ENCODE measurements at regions not wholly inside any gene's neighbourhood (a gene's known extent, or its start where the extent isn't known, plus 50 kb on each side); places are given as distances from the start of the nearest gene placed in this dataset.
"Not testable (repeated sequence)": the region's sequence is repeated elsewhere in the genome, so short reads cannot be mapped to it uniquely, and the experiment has no call there.

DNA sequence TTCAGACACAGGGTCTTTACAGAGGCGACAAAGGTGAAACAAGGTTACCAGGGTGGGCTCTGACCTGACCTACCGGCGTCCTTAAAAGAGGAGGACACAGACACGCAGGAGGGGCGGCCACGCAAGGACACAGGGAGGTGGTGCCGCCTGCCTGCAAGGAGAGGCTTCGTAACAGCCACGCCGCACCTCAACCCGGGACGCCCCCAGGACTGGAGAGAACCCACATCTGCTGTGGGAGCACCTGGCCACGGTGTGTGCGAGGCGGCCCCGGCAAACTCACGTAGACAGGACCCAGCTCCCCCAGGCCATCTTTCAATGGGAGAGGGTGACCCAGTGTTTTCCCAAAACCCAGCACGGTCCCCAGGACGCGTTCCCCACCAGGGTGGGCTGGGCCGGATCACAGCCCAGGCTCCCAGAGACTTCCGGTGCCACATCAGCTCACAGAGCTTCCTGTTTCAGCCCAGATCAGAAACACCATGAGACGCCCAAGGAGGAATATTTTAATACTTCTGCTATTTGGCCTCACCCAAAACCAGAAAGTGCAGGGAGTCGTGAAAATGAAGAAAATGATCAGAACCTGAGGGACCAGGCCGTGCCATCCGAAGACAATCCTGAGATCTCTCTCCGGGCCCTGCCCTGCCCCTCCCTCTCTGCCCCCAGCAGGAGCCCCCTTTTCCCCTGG, 5417.4 kb upstream of the TPTE start:
- DNase-seq (ENCODE audit: low spot score), result not testable (repeated sequence)

DNA sequence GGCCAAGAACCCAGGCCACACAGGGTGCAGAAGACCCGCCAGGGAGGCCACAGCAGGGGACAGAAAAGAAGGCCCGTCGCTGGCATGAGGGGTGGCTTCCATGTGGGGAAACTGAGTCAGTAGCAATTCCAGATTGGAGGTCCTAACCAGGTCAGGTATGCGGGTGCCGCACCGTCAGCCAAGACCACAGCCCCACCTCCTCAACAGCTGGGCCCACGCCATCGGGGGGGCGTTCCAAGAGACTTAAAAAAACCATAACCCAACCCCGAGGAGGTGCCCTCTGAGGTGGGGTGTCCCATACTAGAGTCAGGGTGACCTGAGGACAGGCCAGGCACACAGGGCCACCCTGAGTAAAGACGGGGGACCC, 5416.8 kb upstream of the TPTE start:
- not testable (repeated sequence) for DNase-seq (ENCODE audit: low spot score)

DNA sequence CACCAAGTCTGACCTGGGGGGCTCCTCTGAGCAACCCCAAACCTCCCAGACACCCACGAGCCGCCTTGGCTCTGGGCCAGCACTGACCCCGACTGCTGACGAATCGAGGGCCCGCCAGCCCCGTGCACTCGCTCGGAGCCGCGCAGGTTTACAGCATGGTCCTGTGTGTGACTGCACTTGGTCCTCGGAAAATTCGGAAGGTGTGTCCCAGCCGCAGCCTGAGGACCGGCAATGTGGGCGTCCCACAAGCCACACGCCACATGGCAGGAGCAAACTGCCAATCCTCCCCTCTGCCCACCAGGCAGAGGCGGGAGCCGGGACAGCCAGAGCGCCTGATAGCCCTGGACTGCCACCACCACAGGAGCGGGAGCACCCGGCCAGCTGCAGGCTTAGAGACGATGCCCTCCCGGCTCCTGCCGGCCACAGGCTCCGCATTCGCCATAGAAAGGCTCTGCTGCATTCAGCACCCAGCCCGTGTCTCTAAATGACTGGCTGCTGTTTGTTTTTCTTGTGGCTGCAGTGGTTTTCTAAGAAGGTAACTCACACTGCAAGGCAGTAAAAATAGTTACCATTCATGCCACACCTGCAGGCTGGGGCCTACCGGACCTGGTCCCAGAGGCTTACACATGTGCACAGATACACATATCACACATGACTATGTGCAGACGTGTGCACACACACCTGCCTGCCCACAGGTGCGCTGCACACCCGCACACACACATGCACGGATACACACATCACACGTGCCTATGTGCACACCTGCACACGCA, 5415.3 kb upstream of the TPTE start:
- DNase-seq (ENCODE audit: low spot score), result peak; percentile 2

DNA sequence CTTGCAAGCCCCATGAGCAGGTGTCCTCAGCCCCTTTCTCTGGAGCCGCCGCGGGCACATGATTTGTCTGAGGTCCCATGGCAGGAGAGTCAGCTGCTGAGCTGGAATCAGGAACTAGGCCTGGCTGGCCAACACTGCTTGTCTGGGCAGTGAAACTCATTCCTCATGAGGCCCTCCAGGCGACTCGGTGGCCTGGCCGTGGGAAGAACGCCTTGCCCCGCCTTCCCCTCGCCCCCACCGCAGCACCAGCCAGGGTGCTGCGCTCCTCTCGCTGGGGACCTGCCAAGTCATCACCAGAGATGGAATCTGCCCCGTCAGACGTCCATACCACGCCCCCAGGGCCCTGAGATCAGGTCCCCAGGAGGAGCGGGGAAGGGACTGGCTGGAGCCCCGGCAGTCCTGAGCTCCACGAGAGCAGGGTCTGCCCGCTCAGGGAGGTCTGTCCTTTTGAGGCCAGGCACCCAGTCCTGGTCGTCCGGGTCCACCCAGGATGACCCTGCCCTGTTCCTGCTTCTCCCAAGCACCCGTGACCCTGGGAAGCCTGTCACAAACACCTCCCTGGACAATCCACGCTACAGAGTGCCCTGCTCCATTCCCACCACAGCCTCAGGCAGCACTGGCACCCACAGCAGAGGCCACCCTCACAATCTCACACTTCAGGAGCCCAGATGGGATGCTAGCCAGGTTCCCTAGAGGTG, 5414.5 kb upstream of the TPTE start:
- not testable (repeated sequence) for DNase-seq (ENCODE audit: low spot score)

DNA sequence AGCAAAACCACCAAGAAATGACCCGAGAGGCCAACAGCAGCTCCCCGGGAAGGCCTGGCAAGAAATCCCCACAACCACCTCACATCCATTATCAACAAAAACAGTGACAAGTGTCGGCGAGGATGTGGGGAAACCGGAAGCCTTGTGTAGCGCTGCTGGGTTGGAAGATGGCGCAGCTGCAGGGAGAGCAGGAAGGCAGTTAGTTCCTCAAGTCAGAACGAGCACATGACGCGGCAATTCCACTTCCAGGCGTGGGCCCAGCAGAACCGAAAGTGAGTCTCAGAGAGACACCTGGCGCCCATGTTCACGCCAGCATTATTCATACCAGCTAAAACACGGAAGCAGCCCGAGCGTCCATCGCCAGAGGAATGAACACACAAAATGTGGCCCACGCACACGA, 5413.7 kb upstream of the TPTE start:
- not testable (repeated sequence) for DNase-seq (ENCODE audit: low spot score)

DNA sequence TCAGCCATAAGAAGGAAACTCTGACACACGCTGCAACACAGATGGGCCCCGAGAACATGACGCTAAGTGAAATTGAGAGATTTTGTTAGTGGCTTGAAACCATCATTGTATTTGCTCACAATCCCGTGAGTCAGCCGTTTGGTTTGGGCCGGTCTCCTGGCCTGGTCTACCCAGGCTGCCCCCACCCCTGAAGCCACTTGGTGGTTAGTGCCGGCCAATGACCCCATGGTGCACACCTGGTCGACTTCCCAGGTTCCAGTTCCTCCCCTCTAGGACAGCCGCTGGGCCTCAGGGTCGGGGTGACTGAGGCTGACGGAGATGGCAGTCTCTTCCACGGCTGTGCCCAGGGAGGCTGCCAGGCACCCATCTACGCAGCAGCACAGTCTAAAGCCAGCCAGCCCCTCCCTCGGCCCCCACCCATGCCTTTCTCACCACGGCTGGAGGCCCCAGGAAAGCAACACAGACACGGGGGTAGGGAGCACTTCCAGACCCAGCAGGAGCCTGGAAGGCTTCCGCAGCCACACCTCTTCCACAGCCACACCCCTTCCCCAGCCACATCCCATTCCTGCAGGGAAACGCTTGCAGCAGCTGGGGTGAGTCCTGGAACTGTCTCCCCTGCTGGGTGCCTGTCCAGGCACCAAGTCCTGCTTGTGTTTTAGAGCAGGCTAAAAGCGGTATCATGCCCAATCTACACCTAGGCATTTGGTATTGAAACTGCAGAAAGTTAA, 5413.2 kb upstream of the TPTE start:
- DNase-seq (ENCODE audit: low spot score), result not testable (repeated sequence)

DNA sequence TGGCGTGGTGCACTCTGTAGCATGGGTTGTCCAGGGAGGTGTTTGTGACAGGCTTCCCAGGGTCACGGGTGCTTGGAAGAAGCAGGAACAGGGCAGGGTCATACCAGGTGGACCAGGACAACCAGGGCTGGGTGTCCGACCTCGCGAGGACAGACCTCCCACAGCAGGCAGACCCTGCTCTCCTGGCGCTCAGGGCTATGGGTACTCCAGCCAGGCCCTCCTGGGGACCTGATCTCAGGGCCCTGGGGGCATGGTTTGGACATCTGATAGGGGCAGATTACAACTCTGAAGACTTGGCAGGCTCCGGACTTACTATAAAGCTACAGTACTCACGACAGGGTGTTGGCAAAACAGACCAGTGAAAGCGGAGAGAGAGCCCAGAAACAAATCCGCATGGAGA, 5410.2 kb upstream of the TPTE start:
- not testable (repeated sequence) for DNase-seq (ENCODE audit: low spot score)

DNA sequence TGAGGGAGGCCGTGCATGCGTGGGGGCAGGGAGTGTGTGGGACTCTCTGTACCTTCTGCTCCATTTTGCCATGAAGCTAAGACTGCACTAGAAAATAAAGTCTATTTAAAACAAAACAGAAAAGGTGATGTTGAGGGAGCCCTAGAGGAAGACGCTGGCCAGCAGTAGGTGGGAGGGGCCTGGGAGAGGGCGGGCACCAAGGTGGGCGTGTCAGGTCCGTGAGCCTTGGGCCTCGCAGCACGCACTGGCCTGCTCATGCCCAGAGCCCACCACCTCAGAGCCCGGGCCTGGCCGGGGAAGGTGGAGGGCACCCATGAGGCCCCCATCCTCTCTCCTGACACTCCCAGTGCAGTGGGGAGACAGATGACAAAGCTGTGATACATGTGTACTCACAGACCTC, 5408.3 kb upstream of the TPTE start:
- not testable (repeated sequence) for DNase-seq (ENCODE audit: low spot score)

DNA sequence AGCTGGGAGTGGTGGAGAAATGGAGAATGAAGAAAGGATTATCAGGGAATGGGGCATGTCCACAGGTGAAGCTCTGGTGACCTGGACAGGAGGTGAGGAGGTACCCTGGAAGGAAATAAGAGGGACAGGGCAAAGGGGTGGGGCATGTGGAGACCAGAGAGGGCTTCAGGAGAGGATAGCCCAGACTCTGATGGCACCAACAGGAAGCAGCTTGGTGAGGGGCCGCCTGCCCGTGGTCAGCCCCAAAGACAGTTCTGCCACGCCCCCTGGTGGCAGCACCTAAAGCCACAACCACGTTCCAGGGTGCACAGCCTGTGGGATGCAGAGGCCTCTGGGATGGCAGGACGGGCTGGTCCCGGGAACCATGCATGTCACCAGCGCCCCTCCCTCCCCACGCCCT, 5406.9 kb upstream of the TPTE start:
- not testable (repeated sequence) for DNase-seq (ENCODE audit: low spot score)

DNA sequence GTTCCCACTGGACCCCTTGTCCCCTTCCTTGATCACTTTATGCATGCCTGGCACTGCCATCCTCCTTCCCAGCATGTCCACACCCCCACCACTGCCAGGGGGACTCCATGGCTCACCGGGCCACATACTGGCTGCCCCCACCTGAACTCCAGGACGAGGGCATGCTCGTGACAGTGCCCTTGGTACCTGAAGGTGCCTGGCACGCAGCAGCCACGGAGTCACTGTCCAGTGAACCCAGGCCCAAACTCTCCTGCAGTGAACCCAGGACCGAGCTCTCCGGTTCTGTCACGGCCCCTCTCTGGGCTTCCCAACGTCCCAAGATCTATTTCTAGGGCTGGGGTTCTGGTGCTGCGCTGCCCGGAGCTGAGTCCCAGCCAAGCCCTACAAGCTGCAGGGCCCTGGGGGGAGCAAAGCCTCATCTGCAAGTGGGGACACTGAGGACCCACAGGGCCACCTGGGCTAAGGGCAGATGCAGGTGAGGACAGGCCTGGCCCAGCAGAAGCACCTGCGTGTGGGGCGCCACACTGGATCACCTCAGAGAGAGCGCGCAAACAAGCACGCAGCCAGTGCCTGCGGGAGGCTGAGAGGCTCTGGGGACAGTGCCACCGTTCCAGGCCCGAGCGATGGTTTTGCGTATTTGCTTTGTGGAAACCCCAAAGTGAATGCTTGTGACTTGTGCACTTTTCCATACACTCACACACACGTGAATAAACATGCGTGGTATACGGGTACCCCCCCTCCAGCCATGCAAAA, 5406.3 kb upstream of the TPTE start:
- DNase-seq (ENCODE audit: low spot score), result not testable (repeated sequence)

DNA sequence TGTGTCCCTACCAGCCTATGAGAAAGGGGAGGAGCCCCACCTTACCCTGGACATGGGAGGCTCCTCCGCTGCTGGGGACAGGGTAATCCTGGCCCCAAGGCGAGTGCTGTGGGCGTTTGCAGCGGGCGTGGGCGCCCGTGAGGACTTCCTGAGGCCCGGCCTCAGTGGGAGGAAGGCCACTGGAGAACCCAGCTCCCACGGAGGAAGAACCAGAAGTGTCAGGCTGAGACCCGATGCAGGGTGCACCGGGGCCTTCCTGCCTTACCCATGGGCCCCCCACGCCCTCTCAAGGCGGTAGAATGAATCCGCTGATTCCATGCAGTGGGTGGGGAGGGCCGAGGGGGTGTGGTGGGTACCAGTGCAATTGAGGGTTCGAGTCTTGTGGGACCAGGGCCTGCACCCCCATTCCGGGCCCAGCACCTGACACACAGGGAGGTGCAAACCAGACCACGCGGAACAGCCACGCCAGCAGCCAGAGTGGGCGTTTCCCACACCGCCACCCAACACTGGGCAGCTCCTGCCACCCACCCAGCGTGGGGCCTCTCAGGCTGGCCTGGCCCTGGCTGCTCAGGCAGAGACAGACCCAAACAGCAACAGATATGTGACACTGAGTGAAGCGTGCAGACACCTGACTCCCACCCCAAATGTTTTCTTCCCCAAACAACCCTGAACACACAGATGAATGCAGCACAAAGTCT, 5405.6 kb upstream of the TPTE start:
- DNase-seq (ENCODE audit: low spot score), result not testable (repeated sequence)

DNA sequence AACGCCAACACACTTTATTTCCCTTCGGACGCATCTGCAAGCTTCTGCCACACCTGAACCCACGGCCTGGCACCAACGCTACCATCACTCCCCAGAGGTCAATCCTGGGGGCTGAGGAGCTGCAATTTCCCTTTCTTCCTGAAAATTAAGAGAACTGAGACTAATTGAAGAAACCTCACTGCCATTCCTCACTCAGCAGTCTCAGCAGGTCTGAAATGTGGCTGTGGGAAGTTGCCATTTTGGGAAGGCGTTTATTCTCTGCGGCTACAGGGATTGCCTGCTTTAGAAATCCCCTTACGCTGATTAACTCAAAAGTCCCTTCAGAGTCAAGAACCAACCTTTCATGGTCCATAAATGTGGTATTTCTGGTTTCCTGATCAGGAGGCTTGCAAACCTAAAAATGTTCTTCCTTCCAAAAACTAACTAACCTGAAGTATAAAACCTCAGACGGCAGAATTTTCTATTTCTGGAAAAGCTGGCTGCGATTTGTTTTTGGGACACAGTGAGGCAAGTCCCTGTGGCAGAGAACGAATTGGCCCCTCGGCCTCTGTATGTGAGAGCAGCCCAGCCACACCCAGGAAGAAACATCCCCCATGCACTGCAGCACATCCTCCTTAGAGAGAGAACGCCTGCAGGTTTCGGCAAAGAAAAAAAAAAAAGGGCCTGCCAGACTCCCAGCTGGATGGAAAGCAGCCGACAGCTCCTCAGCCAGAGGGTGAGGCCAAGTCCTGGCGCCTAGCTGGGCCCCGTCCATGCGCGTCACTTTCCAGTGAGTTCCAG, 5404.8 kb upstream of the TPTE start:
- not testable (repeated sequence) for DNase-seq (ENCODE audit: low spot score)

DNA sequence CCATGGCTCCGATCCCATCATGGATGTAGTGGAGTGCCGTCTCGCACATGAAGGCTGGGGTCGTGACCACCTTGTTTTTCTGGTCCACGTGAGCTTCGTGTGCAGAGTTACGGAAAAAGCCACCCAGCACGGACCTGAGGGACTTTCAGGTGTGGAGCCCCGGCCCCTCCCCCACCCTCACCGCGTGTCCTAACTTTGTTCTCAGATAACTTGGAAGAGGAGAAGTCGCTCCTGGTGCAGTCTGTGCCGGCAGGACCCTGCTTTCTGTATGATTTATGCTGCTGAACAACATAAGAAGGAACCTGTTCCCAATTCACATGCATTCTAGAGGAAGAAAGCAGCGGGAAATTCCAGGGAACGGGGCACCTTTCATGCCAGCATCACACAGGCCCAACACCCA, 5404.2 kb upstream of the TPTE start:
- DNase-seq (ENCODE audit: low spot score), result not testable (repeated sequence)

DNA sequence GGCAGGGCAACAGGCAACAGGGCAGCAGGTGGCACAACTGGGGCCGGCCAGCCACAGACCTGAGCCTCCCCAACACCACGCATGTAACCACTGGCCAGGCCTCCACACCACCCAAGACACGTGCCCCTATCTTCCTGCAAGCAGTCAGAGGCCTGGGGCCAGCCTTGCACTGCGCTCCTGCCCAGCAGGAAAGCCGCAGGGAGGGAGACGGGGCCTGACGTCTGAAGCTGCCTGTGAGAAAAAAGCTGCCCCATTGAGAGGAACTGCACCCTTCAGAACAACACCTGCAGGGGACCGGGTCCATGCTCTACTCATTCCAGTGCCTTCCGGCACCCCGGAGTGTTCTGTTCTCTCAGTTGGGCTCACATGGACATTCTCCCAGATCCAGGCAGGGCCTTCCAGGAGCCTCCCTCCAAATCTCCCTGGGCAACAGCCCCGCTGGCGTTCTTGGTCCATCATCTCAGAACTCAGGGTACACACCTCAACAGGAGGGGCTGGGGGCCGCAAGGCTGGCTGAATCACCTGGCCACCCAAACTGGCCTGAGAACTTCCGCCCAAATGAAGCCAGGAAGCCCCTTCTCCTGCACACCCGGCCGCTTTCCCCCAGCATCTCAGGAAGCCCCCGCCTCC, 5403.6 kb upstream of the TPTE start:
- DNase-seq (ENCODE audit: low spot score), result peak; percentile 0

DNA sequence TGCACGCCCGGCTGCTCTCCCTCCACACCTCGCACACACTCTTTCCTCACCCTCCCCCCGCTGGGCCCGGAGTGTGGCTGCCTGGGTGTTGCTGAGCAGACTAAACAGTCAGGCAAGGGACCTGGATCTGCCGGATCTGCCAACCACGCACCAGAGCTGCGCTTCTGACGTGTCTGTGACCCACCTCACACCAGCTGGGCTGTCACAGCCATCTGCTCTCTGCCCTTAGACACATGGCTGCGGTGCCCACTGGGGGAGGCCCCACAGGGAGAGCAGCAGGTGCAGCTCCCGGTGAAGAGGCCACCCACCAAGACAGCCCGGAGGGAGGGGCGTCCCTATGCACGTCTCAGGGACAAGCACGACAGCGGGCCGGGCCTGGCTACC, 5403.1 kb upstream of the TPTE start:
- DNase-seq (ENCODE audit: low spot score), result not testable (repeated sequence)

DNA sequence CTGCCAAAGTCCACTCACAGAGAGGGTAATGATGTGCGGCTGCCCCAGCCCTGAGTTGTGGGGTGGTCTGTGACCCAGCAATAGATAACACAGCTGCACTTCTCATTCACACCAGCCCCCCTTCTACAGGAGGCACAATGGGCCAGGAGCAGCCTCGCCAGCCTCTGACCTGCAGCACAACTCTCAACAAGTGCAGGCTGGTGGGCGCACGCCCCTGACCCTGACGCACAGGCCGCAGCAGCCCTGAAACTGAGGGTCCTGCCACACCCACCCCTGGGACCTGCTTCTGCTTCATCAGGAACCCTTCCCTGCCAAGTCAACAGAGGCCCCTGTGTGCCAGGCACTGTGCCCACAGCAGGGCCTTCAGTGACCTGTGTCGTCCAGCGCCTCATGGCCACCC, 5402.2 kb upstream of the TPTE start:
- not testable (repeated sequence) for DNase-seq (ENCODE audit: low spot score)

DNA sequence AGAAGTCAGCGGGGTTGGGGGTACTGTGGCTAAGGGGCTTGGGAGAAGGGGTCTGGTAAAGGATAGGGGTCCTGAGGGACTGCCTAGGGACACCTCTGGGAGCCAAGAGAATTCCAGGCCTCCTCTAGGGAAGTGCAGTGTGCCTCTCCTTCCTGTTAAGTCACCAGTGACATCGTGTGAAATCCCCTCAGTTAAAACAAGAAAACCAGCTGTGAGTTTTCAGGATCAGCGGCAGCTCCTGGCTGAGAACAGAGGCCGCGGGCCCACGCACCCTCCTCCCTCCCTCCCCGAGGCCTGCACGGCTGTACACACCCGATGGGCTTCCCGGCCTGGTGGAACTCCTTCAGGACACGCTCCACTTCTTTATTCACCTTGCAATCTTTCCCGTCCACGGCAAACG, 5400.0 kb upstream of the TPTE start:
- not testable (repeated sequence) for DNase-seq (ENCODE audit: low spot score)

DNA sequence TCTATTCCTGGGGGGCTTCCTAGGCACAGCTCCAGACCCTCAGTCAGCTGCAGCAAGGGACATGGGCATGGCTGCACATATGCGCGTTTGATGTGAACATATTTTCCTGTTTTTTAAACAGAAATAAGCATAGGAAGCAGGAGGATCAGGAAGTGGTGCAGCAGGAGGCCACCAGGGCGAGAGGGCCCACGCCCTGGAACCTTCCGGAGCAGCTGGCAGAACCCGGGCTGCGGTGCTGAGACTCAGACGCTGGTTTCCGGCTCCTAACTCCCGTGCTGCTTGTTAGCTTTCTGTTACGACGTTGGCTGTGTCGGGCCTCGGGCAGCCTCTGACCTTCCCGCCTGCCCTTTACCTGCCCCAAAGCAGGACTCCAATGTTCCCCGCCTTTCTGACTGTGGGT, 5399.5 kb upstream of the TPTE start:
- DNase-seq (ENCODE audit: low spot score), result not testable (repeated sequence)

DNA sequence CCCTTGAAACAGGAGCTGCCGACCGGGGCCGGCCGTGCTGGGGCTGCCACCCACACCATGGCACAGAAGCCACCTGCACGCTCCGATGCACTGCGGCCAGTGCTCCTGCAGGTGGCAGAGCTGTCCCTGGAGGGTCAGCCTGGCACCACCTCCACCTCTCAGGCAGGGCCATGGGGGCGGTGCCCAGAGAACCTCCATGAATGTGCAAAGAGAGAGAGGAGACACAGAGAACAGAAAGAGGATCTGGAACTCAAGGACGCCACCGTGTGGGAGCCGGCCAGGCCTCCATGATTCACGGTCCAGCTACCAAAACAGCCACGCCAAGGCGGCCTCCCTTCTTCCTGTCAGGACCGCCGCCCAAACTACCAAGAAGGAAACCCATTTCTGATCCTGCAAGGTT, 5397.7 kb upstream of the TPTE start:
- not testable (repeated sequence) for DNase-seq (ENCODE audit: low spot score)

DNA sequence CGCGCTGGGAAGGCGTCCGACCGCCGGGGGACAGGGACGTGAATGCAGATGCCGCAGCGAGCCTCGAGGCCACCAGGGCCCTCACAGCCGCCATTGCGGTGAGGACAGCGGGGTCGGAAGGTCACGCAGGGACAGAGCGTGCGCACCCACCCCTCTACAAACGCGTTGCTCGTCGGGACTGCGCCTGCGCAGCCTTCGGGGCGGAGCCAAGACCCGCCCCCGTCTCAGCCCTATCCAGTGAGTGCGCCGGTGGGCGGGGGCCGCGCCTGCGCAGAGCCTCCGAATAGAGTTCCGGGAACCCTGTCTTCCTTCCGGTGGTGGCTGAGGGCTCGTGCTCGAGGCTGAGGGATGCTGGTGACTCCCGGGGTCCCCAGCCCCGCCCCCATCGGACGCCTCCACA, 5393.1 kb upstream of the TPTE start:
- DNase-seq (ENCODE audit: low spot score), result peak; percentile 85
